HCT116 (cell line): ENCODE measurements at regions not wholly inside any gene's neighbourhood (a gene's known extent, or its start where the extent isn't known, plus 50 kb on each side); places are given as distances from the start of the nearest gene placed in this dataset.

ENCODE experiments used
- ATAC-seq: fragments of 200-7000 bp; cut with Tn5 transposase; 2 replicates; pipeline ENCODE4 v1.9.1; 2020; ENCODE audit warnings: mild to moderate bottlenecking, moderate library complexity
- BruUV-seq: library from RNA; stranded (reverse); fragments of 400-500 nt; replicated peaks from 2 replicates; lab custom pipeline; 2021; lab: Mats Ljungman, UMichigan
- CTCF ChIA-PET: fragments of 300-600 bp; sonication (Branson Sonifier 250); formaldehyde crosslinking; loops from one replicate; lab custom pipeline; 2021; ENCODE audit warnings: antibody characterized with exemption; lab: Charles Lee
- POLR2A ChIA-PET: fragments of 300-600, 350-600 bp; sonication (Branson Sonifier 250); formaldehyde crosslinking; loops from one replicate; lab custom pipeline; 2021; ENCODE audit warnings: antibody characterized with exemption; lab: Charles Lee
- RAD21 ChIA-PET, 2 experiments: fragments of 300-600 bp; sonication (Branson Sonifier 250); formaldehyde crosslinking; loops; one replicate each; lab custom pipeline; 2023; ENCODE audit warnings: low total read pairs in 2 of 2; ENCODE audit not compliant: uncharacterized antibody in 2 of 2, unreplicated experiment in 2 of 2, low non-redundant PET in 1 of 2; lab: Charles Lee
- DNase-seq: peaks from one replicate; pipeline ENCODE4 v3.0.0-alpha.2; 2010; ENCODE audit warnings: low read depth, low spot score
- H2AFZ ChIP-seq: fragments of 200-600 bp; shearing (Covaris generic), sonication (generic); 2 replicates; pipeline ENCODE4 v1.6.1; 2017; ENCODE audit warnings: low read depth, mixed run types, mixed read lengths, antibody characterized with exemption, low read length; ENCODE audit not compliant: poor library complexity, severe bottlenecking
- H3K27ac ChIP-seq: 2 replicates; pipeline ENCODE4 v1.5.1; 2012; ENCODE audit warnings: low read depth, low read length
- H3K27me3 ChIP-seq: fragments of 200-600 bp; sonication (generic); 2 replicates; pipeline ENCODE4 v1.6.1; 2016; ENCODE audit warnings: mixed run types, low read length, mixed read lengths; ENCODE audit not compliant: insufficient read depth
- H3K36me3 ChIP-seq, 2 experiments: fragments of 200-500 bp in 1 of 2; fragments of 200-600 bp in 1 of 2; sonication (Bioruptor generic) in 1 of 2; sonication (generic) in 1 of 2; 2 replicates each; pipeline versions ENCODE4 v1.5.1 to v1.6.1; 2014 to 2016; ENCODE audit warnings: low read length in 2 of 2, inconsistent platforms in 1 of 2, mixed read lengths in 1 of 2, mixed run types in 1 of 2; ENCODE audit not compliant: insufficient read depth in 2 of 2, control insufficient read depth in 1 of 2
- H3K4me1 ChIP-seq, 2 experiments: fragments of 200-600 bp in 1 of 2; sonication (generic) in 1 of 2; 2 replicates each; pipeline versions ENCODE4 v1.5.1 to v1.6.1; 2012 to 2017; ENCODE audit warnings: low read length in 2 of 2, inconsistent platforms in 1 of 2, mild to moderate bottlenecking in 1 of 2, mixed read lengths in 1 of 2, mixed run types in 1 of 2, moderate library complexity in 1 of 2; ENCODE audit not compliant: insufficient read depth in 2 of 2, control insufficient read depth in 1 of 2
- H3K4me2 ChIP-seq: fragments of 200-600 bp; sonication (generic); 2 replicates; pipeline ENCODE4 v1.6.1; 2017; ENCODE audit warnings: mixed run types, low read length, mixed read lengths
- H3K4me3 ChIP-seq, 2 experiments: fragments of 200-600 bp in 1 of 2; sonication (generic) in 1 of 2; replicated peaks in 1 of 2; 2 replicates each; pipeline ENCODE4 v1.5.1; 2011 to 2016; ENCODE audit warnings: low read length in 2 of 2, control low read depth in 1 of 2, low read depth in 1 of 2, mild to moderate bottlenecking in 1 of 2, mixed read lengths in 1 of 2, mixed run types in 1 of 2
- H3K79me2 ChIP-seq: fragments of 200-600 bp; sonication (generic); 2 replicates; pipeline ENCODE4 v1.6.1; 2017; ENCODE audit warnings: mild to moderate bottlenecking, mixed run types, low read length, moderate library complexity, mixed read lengths; ENCODE audit not compliant: insufficient read depth
- H3K9ac ChIP-seq: fragments of 200-600 bp; sonication (generic); 2 replicates; pipeline ENCODE4 v1.6.1; 2016; ENCODE audit warnings: low read length, mixed read lengths
- H3K9me2 ChIP-seq: fragments of 200-600 bp; sonication (generic), shearing (Covaris generic); 2 replicates; pipeline ENCODE4 v1.6.1; 2017; ENCODE audit warnings: mixed run types, mild to moderate bottlenecking, moderate library complexity; ENCODE audit not compliant: insufficient read depth
- H3K9me3 ChIP-seq, 2 experiments: fragments of 200-500 bp in 1 of 2; fragments of 200-600 bp in 1 of 2; sonication (Bioruptor generic) in 1 of 2; sonication (generic) in 1 of 2; 2 replicates each; pipeline ENCODE4 v1.6.1; 2014 to 2017; ENCODE audit warnings: low read length in 2 of 2, mixed read lengths in 2 of 2, inconsistent platforms in 1 of 2, low read depth in 1 of 2, mild to moderate bottlenecking in 1 of 2, mixed run types in 1 of 2, moderate library complexity in 1 of 2; ENCODE audit not compliant: control insufficient read depth in 1 of 2, insufficient read depth in 1 of 2
- H4K20me1 ChIP-seq: fragments of 200-600 bp; sonication (generic), shearing (Covaris generic); 2 replicates; pipeline ENCODE4 v1.6.1; 2017; ENCODE audit warnings: mixed run types, mild to moderate bottlenecking, moderate library complexity; ENCODE audit not compliant: insufficient read depth
- CBX3 ChIP-seq: IDR thresholded peaks from 2 replicates; pipeline ENCODE4 v1.6.1; 2012; ENCODE audit warnings: low read depth
- CTCF ChIP-seq, 3 experiments: fragments of 200-600 bp in 1 of 3; sonication (generic) in 1 of 3; IDR thresholded peaks in 2 of 3; conservative IDR thresholded peaks in 1 of 3; 2 replicates each; pipeline ENCODE4 v1.5.1; 2012 to 2017; ENCODE audit warnings: low read depth in 2 of 3, low read length in 2 of 3, antibody characterized with exemption in 1 of 3, borderline replicate concordance in 1 of 3, control low read depth in 1 of 3, mild to moderate bottlenecking in 1 of 3, mixed read lengths in 1 of 3, mixed run types in 1 of 3, moderate library complexity in 1 of 3; ENCODE audit not compliant: insufficient read depth in 1 of 3
- ELF1 ChIP-seq: IDR thresholded peaks from 2 replicates; pipeline ENCODE4 v1.6.1; 2012; ENCODE audit warnings: low read depth, borderline replicate concordance
- RAD21 ChIP-seq: IDR thresholded peaks from 2 replicates; pipeline ENCODE4 v1.6.1; 2012; ENCODE audit warnings: low read depth, mild to moderate bottlenecking
- SIN3A ChIP-seq: IDR thresholded peaks from 2 replicates; pipeline ENCODE4 v1.6.1; 2012; ENCODE audit warnings: low read depth
- SP1 ChIP-seq: IDR thresholded peaks from 2 replicates; pipeline ENCODE4 v1.6.1; 2012; ENCODE audit warnings: low read depth
- TCF7L2 ChIP-seq: IDR thresholded peaks from 2 replicates; pipeline ENCODE4 v1.7.0; 2011; ENCODE audit warnings: borderline replicate concordance, inconsistent platforms; ENCODE audit not compliant: insufficient read depth, insufficient read length; ENCODE audit errors: extremely low read depth
- YY1 ChIP-seq: IDR thresholded peaks from 2 replicates; pipeline ENCODE4 v1.6.1; 2011; ENCODE audit warnings: low read length, low read depth, moderate library complexity, mild to moderate bottlenecking; ENCODE audit not compliant: insufficient replicate concordance; ENCODE audit errors: extremely low read depth
- ZFX ChIP-seq: fragments of 450-650 bp; IDR thresholded peaks from 2 replicates; pipeline ENCODE4 v1.6.1; 2017
- intact Hi-C: fragments of 100-400 bp; cut with micrococcal nuclease; formaldehyde crosslinking; loops from 2 replicates; pipeline ENCODE4 v1.10.0; 2022
- TF ChIP-seq, protein P1 (sequence below): IDR thresholded peaks from 2 replicates; pipeline ENCODE4 v1.6.1; 2012; ENCODE audit warnings: low read depth

DNA sequence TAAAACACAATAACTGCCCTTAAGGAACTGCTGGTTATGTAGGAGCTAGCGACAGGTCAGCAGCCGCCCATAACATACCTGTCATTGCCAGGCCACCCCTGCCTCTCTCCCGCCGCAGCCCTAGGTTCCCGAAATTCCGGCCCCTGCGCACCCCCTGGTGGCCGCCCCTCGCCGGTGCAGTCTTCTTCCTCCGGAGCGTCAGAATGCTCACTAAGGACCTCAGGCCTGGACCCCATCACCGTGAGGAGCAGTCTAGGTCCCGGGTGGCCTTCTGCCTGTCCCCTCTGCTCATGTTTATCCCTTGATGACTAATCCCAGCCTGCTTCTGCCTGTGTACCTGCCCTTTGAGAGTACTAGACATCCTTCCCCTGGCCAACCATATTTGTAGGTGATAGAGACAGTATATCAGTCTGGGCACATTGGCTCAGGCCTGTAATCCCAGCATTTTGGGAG is 115.7 kb upstream of the SLC1A4 start:
- Histone ChIP-seq H3K4me2 (peak overlapping the region; percentile 57), H3K9me3 (no peaks in the 10 kb centered on the region), H3K4me1 (peaks cover 8 to 32% of the 10 kb centered on the region in 2 experiments), H3K4me3 (no peak overlapping the region), H3K9ac (no peak overlapping the region), H2AFZ (peak overlapping the region; percentile 87), H3K79me2 (no peaks in the 10 kb centered on the region), H3K36me3 (no peaks in the 10 kb centered on the region), H4K20me1 (no peaks in the 10 kb centered on the region), H3K9me2 (no peaks in the 10 kb centered on the region), H3K27ac (no peak overlapping the region), H3K27me3 (no peaks in the 10 kb centered on the region)
- no TSS peak for BruUV-seq
- ChIA-PET RAD21 (interaction anchor here in 1 of 2 experiments (0.7 kb wide), 1 partner anchor 9 kb away, joined by 3 read pairs; no protein-coding TSS in a partner anchor), POLR2A (no interaction called here), CTCF (interaction anchor here (0.9 to 1.2 kb wide), 6 partner anchors 9 to 543 kb away, joined by 3 to 5 read pairs (median 4); no protein-coding TSS in a partner anchor)
- TF ChIP-seq ELF1 (no peak), RAD21 (peak; percentile 96), SP1 (no peak), SIN3A (no peak), CBX3 (no peak), ZFX (peak; percentile 16; the same call in 1 of the 2 replicates), CTCF (IDR thresholded peaks at IDR 0.05 in 2 of 3, conservative IDR thresholded peaks at IDR 0.05 in 1 of 3; ENCODE audit: borderline replicate concordance in 1 of 3, insufficient read depth in 1 of 3, low read depth in 2 of 3, low read length in 2 of 3) (peak; percentile 74 to 92 (median 91)), TCF7L2 (no peak), YY1 (peak; percentile 51)
- TF ChIP-seq, protein P1, sequence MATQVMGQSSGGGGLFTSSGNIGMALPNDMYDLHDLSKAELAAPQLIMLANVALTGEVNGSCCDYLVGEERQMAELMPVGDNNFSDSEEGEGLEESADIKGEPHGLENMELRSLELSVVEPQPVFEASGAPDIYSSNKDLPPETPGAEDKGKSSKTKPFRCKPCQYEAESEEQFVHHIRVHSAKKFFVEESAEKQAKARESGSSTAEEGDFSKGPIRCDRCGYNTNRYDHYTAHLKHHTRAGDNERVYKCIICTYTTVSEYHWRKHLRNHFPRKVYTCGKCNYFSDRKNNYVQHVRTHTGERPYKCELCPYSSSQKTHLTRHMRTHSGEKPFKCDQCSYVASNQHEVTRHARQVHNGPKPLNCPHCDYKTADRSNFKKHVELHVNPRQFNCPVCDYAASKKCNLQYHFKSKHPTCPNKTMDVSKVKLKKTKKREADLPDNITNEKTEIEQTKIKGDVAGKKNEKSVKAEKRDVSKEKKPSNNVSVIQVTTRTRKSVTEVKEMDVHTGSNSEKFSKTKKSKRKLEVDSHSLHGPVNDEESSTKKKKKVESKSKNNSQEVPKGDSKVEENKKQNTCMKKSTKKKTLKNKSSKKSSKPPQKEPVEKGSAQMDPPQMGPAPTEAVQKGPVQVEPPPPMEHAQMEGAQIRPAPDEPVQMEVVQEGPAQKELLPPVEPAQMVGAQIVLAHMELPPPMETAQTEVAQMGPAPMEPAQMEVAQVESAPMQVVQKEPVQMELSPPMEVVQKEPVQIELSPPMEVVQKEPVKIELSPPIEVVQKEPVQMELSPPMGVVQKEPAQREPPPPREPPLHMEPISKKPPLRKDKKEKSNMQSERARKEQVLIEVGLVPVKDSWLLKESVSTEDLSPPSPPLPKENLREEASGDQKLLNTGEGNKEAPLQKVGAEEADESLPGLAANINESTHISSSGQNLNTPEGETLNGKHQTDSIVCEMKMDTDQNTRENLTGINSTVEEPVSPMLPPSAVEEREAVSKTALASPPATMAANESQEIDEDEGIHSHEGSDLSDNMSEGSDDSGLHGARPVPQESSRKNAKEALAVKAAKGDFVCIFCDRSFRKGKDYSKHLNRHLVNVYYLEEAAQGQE = no peak
- intact Hi-C loops = loop anchor here (1.0 to 2.0 kb wide), 5 partner anchors 227 to 543 kb away; no protein-coding TSS in a partner anchor
- ATAC-seq = peak; percentile 92
- peak; percentile 51 for DNase-seq
